ENCODE measurements at regions not wholly inside any gene's neighbourhood (a gene's known extent, or its start where the extent isn't known, plus 50 kb on each side); places are given as distances from the start of the nearest gene placed in this dataset.

- Histone ChIP-seq H3K4me1 (ENCODE audit: control insufficient read depth in 3 of 3, insufficient read depth in 3 of 3, low read length in 3 of 3) (no peaks in the 10 kb centered on the region), H3K4me3 (ENCODE audit: low read length in 3 of 3) (no peak overlapping the region), H3K27ac (ENCODE audit: low read depth, low read length) (no peak overlapping the region), H3K36me3 (ENCODE audit: control insufficient read depth in 3 of 3, insufficient read depth in 3 of 3, low read length in 3 of 3) (no peaks in the 10 kb centered on the region), H3K9me3 (ENCODE audit: control insufficient read depth in 3 of 3, low read length in 3 of 3) (no peaks in the 10 kb centered on the region), H3K9ac (ENCODE audit: low read depth in 1 of 3, low read length in 3 of 3) (no peak overlapping the region), H3K27me3 (ENCODE audit: control insufficient read depth in 3 of 3, insufficient read depth in 3 of 3, low read length in 3 of 3) (no peaks in the 10 kb centered on the region)
Observed at GRCh38 chr2:122851972-122852531, 1096.6 kb downstream of the TSN start.

DNA sequence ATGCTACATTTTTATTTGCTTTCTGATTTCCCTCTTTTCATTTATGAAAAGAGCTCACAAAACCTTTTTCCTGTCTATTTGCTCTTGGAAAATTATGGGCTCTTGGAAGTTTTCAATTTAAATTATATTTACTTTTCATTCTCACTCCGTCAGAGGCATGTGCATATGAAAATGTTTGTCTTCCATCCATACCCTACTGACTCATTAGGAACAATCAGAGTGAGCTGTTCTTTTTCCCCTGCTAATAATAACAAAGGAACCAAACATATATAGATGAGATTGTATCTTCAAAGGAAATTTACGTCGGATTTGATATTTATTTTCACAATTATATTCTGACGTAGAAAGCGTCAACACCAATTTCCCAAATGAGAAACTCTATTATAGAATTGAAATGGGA, 1101.2 kb downstream of the TSN start:
- Histone ChIP-seq H3K36me3 (ENCODE audit: control insufficient read depth in 3 of 3, insufficient read depth in 3 of 3, low read length in 3 of 3) (no peaks in the 10 kb centered on the region), H3K4me1 (ENCODE audit: control insufficient read depth in 3 of 3, insufficient read depth in 3 of 3, low read length in 3 of 3) (no peaks in the 10 kb centered on the region), H3K27me3 (ENCODE audit: control insufficient read depth in 3 of 3, insufficient read depth in 3 of 3, low read length in 3 of 3) (no peaks in the 10 kb centered on the region), H3K9me3 (ENCODE audit: control insufficient read depth in 3 of 3, low read length in 3 of 3) (no peaks in the 10 kb centered on the region), H3K27ac (ENCODE audit: low read depth, low read length) (no peak overlapping the region), H3K4me3 (ENCODE audit: low read length in 3 of 3) (no peak overlapping the region), H3K9ac (ENCODE audit: low read depth in 1 of 3, low read length in 3 of 3) (no peak overlapping the region)

DNA sequence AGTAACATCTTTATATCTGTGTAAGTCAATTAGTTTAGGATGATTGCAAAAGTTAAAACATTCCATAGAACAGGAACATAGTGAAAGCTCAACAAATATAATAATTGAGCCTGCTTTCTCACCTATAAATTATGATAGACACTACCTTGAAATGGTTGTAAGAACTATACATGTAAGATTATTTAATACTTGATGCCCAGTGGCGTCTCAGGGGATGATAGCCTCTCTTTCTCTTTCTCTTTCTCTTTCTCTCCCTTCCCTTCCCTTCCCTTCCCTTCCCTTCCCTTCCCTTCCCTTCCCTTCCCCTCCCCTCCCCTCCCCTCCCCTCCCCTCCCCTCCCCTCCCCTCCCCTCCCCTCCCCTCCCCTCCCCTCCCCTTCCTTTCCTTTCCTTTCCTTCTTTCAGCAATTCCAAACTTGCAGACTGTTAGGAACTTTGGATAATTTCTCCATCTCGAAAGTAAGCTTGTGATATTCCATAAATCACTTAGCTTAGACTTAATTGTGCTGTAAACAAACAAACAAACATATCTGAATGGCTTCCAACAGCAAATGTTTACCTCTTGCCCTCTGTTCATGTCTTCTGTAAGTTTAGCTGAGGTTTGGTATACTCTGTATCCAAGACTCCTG, 1102.7 kb downstream of the TSN start:
- no peak overlapping the region for H3K27ac ChIP-seq (ENCODE audit: low read depth, low read length)
- no peaks in the 10 kb centered on the region for H3K36me3 ChIP-seq (ENCODE audit: control insufficient read depth in 3 of 3, insufficient read depth in 3 of 3, low read length in 3 of 3)
- no peaks in the 10 kb centered on the region for H3K9me3 ChIP-seq (ENCODE audit: control insufficient read depth in 3 of 3, low read length in 3 of 3)
- H3K4me1 ChIP-seq (ENCODE audit: control insufficient read depth in 3 of 3, insufficient read depth in 3 of 3, low read length in 3 of 3): no peaks in the 10 kb centered on the region
- no peak overlapping the region for H3K9ac ChIP-seq (ENCODE audit: low read depth in 1 of 3, low read length in 3 of 3)
- H3K4me3 ChIP-seq (ENCODE audit: low read length in 3 of 3): no peak overlapping the region
- H3K27me3 ChIP-seq (ENCODE audit: control insufficient read depth in 3 of 3, insufficient read depth in 3 of 3, low read length in 3 of 3): no peaks in the 10 kb centered on the region

DNA sequence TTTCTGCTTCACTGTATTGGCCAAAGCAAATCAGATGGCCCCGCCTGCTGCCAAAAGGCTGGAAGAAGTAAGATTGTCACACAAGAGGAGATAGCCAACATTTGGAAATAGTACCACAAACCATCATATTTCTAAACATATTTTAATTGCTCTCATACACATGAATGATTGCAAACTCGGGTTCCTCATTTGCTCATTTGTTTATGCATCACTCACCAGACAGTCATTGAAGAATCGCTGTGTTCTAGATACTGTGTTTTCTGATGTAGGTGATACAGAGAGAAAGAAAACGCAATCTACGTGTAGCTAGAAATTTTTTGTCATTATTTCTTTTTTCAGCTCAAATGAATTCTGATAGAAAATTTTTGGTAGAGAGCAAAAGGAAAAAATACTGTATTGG, 1103.4 kb downstream of the TSN start:
- Histone ChIP-seq H3K4me3 (ENCODE audit: low read length in 3 of 3) (no peak overlapping the region), H3K4me1 (ENCODE audit: control insufficient read depth in 3 of 3, insufficient read depth in 3 of 3, low read length in 3 of 3) (no peaks in the 10 kb centered on the region), H3K36me3 (ENCODE audit: control insufficient read depth in 3 of 3, insufficient read depth in 3 of 3, low read length in 3 of 3) (no peaks in the 10 kb centered on the region), H3K27ac (ENCODE audit: low read depth, low read length) (no peak overlapping the region), H3K9ac (ENCODE audit: low read depth in 1 of 3, low read length in 3 of 3) (no peak overlapping the region), H3K9me3 (ENCODE audit: control insufficient read depth in 3 of 3, low read length in 3 of 3) (no peaks in the 10 kb centered on the region), H3K27me3 (ENCODE audit: control insufficient read depth in 3 of 3, insufficient read depth in 3 of 3, low read length in 3 of 3) (no peaks in the 10 kb centered on the region)

GRCh38 chr2:122859260-122859659, 1103.8 kb downstream of the TSN start:
- Histone ChIP-seq H3K36me3 (ENCODE audit: control insufficient read depth in 3 of 3, insufficient read depth in 3 of 3, low read length in 3 of 3) (no peaks in the 10 kb centered on the region), H3K4me1 (ENCODE audit: control insufficient read depth in 3 of 3, insufficient read depth in 3 of 3, low read length in 3 of 3) (no peaks in the 10 kb centered on the region), H3K9ac (ENCODE audit: low read depth in 1 of 3, low read length in 3 of 3) (no peak overlapping the region), H3K27ac (ENCODE audit: low read depth, low read length) (no peak overlapping the region), H3K27me3 (ENCODE audit: control insufficient read depth in 3 of 3, insufficient read depth in 3 of 3, low read length in 3 of 3) (no peaks in the 10 kb centered on the region), H3K9me3 (ENCODE audit: control insufficient read depth in 3 of 3, low read length in 3 of 3) (no peaks in the 10 kb centered on the region), H3K4me3 (ENCODE audit: low read length in 3 of 3) (no peak overlapping the region)

DNA sequence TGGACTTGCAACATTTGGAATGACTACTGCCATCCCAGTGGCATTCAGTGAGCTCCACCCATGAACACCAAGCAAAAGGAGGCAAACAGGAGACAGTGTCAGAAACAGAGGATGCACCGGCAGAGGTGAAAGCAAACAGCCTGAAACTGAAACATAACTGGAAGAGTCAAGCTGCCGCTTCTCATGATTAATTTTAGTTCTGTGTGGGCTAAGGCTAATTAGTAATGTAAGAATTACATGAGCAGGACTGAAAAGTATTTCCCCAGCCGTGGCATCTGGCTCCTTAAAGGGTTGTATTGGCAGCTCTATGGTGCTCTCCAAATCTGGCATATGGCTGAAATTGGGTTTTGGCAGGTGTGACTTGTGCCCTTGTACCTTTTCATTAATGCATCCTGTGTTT, 1108.1 kb downstream of the TSN start:
- no peaks in the 10 kb centered on the region for H3K36me3 ChIP-seq (ENCODE audit: control insufficient read depth in 3 of 3, insufficient read depth in 3 of 3, low read length in 3 of 3)
- no peaks in the 10 kb centered on the region for H3K9me3 ChIP-seq (ENCODE audit: control insufficient read depth in 3 of 3, low read length in 3 of 3)
- H3K4me1 ChIP-seq (ENCODE audit: control insufficient read depth in 3 of 3, insufficient read depth in 3 of 3, low read length in 3 of 3): no peaks in the 10 kb centered on the region
- no peaks in the 10 kb centered on the region for H3K27me3 ChIP-seq (ENCODE audit: control insufficient read depth in 3 of 3, insufficient read depth in 3 of 3, low read length in 3 of 3)
- no peak overlapping the region for H3K27ac ChIP-seq (ENCODE audit: low read depth, low read length)
- no peak overlapping the region for H3K9ac ChIP-seq (ENCODE audit: low read depth in 1 of 3, low read length in 3 of 3)
- no peak overlapping the region for H3K4me3 ChIP-seq (ENCODE audit: low read length in 3 of 3)

GRCh38 chr2:122864728-122865127, 1109.3 kb downstream of the TSN start:
- Histone ChIP-seq H3K27ac (ENCODE audit: low read depth, low read length) (no peak overlapping the region), H3K9me3 (ENCODE audit: control insufficient read depth in 3 of 3, low read length in 3 of 3) (no peaks in the 10 kb centered on the region), H3K9ac (ENCODE audit: low read depth in 1 of 3, low read length in 3 of 3) (no peak overlapping the region), H3K27me3 (ENCODE audit: control insufficient read depth in 3 of 3, insufficient read depth in 3 of 3, low read length in 3 of 3) (no peaks in the 10 kb centered on the region), H3K4me3 (ENCODE audit: low read length in 3 of 3) (no peak overlapping the region), H3K4me1 (ENCODE audit: control insufficient read depth in 3 of 3, insufficient read depth in 3 of 3, low read length in 3 of 3) (no peaks in the 10 kb centered on the region), H3K36me3 (ENCODE audit: control insufficient read depth in 3 of 3, insufficient read depth in 3 of 3, low read length in 3 of 3) (no peaks in the 10 kb centered on the region)

- no peak overlapping the region for H3K27ac ChIP-seq (ENCODE audit: low read depth, low read length)
- no peak overlapping the region for H3K4me3 ChIP-seq (ENCODE audit: low read length in 3 of 3)
- H3K9ac ChIP-seq (ENCODE audit: low read depth in 1 of 3, low read length in 3 of 3): no peak overlapping the region
- no peaks in the 10 kb centered on the region for H3K4me1 ChIP-seq (ENCODE audit: control insufficient read depth in 3 of 3, insufficient read depth in 3 of 3, low read length in 3 of 3)
- no peaks in the 10 kb centered on the region for H3K9me3 ChIP-seq (ENCODE audit: control insufficient read depth in 3 of 3, low read length in 3 of 3)
- H3K27me3 ChIP-seq (ENCODE audit: control insufficient read depth in 3 of 3, insufficient read depth in 3 of 3, low read length in 3 of 3): no peaks in the 10 kb centered on the region
- no peaks in the 10 kb centered on the region for H3K36me3 ChIP-seq (ENCODE audit: control insufficient read depth in 3 of 3, insufficient read depth in 3 of 3, low read length in 3 of 3)
Observed at GRCh38 chr2:122866095-122866494, 1110.6 kb downstream of the TSN start.

DNA sequence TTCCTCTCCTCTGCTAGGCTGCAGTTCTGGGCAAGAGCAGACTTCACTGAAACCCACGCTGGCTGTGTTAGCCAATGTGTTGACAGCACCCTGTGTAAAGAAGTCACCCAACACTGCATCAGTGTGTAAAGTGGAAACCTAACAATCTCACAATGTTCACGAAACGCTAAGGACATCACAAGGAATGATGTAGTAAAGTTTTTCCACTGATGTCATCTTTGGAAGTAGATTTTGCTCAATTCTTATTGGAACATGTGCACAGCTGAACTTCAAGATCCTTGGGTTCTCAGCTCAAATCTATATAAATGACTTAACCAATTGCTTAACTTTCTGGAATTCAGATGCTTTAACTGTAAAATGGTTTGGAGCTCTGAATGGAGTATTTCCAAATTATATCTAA, 1112.5 kb downstream of the TSN start:
- Histone ChIP-seq H3K27me3 (ENCODE audit: control insufficient read depth in 3 of 3, insufficient read depth in 3 of 3, low read length in 3 of 3) (no peaks in the 10 kb centered on the region), H3K36me3 (ENCODE audit: control insufficient read depth in 3 of 3, insufficient read depth in 3 of 3, low read length in 3 of 3) (no peaks in the 10 kb centered on the region), H3K9ac (ENCODE audit: low read depth in 1 of 3, low read length in 3 of 3) (no peak overlapping the region), H3K4me1 (ENCODE audit: control insufficient read depth in 3 of 3, insufficient read depth in 3 of 3, low read length in 3 of 3) (no peaks in the 10 kb centered on the region), H3K4me3 (ENCODE audit: low read length in 3 of 3) (no peak overlapping the region), H3K9me3 (ENCODE audit: control insufficient read depth in 3 of 3, low read length in 3 of 3) (no peaks in the 10 kb centered on the region), H3K27ac (ENCODE audit: low read depth, low read length) (no peak overlapping the region)

DNA sequence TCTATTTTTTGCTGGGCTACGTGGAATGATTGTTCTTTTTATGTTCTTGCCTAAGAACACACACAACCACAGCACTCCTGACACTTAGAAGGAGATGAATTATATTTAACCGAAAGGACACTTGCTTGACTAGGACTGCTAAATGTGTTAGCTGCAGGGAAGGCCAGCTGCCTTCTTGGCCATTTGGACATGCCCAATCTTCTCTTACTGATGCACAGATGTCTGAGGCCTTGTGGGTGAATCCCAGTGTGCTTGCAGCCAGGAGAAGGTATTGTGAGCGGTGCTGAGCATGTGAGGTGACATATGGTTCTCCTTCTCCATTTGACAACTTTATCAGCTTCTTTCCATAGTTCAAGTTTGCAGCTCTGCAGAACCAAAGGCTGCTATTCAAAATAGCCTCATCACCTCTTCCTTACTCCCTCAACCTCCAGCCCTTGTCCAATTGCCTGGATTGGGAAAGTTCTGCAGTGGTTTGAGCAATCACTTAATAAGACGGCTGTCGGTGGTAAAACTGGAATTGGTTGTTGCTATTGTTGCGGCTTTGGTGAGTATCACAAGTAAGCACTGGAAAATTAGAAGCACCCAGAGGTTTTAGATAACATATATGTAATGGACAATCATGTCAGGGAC, 1113.3 kb downstream of the TSN start:
- Histone ChIP-seq H3K27me3 (ENCODE audit: control insufficient read depth in 3 of 3, insufficient read depth in 3 of 3, low read length in 3 of 3) (no peaks in the 10 kb centered on the region), H3K4me3 (ENCODE audit: low read length in 3 of 3) (no peak overlapping the region), H3K27ac (ENCODE audit: low read depth, low read length) (no peak overlapping the region), H3K9me3 (ENCODE audit: control insufficient read depth in 3 of 3, low read length in 3 of 3) (no peaks in the 10 kb centered on the region), H3K4me1 (ENCODE audit: control insufficient read depth in 3 of 3, insufficient read depth in 3 of 3, low read length in 3 of 3) (no peaks in the 10 kb centered on the region), H3K36me3 (ENCODE audit: control insufficient read depth in 3 of 3, insufficient read depth in 3 of 3, low read length in 3 of 3) (no peaks in the 10 kb centered on the region), H3K9ac (ENCODE audit: low read depth in 1 of 3, low read length in 3 of 3) (no peak overlapping the region)

Measured in skeletal muscle tissue (tissue), 3 donors.